Astrocyte of the hippocampus (primary cell): ENCODE measurements at regions not wholly inside any gene's neighbourhood (a gene's known extent, or its start where the extent isn't known, plus 50 kb on each side); places are given as distances from the start of the nearest gene placed in this dataset.

Experiments used
- DNase-seq: peaks from one replicate; pipeline ENCODE4 v3.0.0; 2011; ENCODE audit warnings: low read depth, low spot score

GRCh38 chr2:219995991-219996765 is 368.7 kb downstream of the SLC4A3 start:
- peak; percentile 16 for DNase-seq

GRCh38 chr2:219997341-219997851 is 370.0 kb downstream of the SLC4A3 start:
- peak; percentile 57 for DNase-seq

GRCh38 chr2:219998107-219998506 is 370.7 kb downstream of the SLC4A3 start:
- DNase-seq = no peak

- no peak for DNase-seq
Measured at GRCh38 chr2:219998714-219999227, 371.3 kb downstream of the SLC4A3 start.

GRCh38 chr2:220000080-220000479 is 372.6 kb downstream of the SLC4A3 start:
- DNase-seq = no peak

- DNase-seq = no peak
Measured at GRCh38 chr2:220000586-220000985, 373.2 kb downstream of the SLC4A3 start.

GRCh38 chr2:220001751-220002150 is 374.3 kb downstream of the SLC4A3 start:
- DNase-seq = peak; percentile 53

GRCh38 chr2:220002251-220002650 is 374.8 kb downstream of the SLC4A3 start:
- no peak for DNase-seq

- DNase-seq = no peak
Measured at GRCh38 chr2:220002699-220003098, 375.3 kb downstream of the SLC4A3 start.

GRCh38 chr2:220005362-220005761 is 377.9 kb downstream of the SLC4A3 start:
- DNase-seq = no peak

GRCh38 chr2:220006152-220006621 is 378.8 kb downstream of the SLC4A3 start:
- peak; percentile 34 for DNase-seq

GRCh38 chr2:220011859-220012258 is 384.4 kb downstream of the SLC4A3 start:
- no peak for DNase-seq

GRCh38 chr2:220014961-220015360 is 387.5 kb downstream of the SLC4A3 start:
- no peak for DNase-seq

- DNase-seq = no peak
Measured at GRCh38 chr2:220015576-220015975, 388.1 kb downstream of the SLC4A3 start.

- no peak for DNase-seq
Measured at GRCh38 chr2:220025207-220025606, 397.8 kb downstream of the SLC4A3 start.

GRCh38 chr2:220029013-220029412 is 401.6 kb downstream of the SLC4A3 start:
- no peak for DNase-seq

GRCh38 chr2:220033546-220033945 is 406.1 kb downstream of the SLC4A3 start:
- peak; percentile 5 for DNase-seq

GRCh38 chr2:220034426-220035130 is 407.1 kb downstream of the SLC4A3 start:
- peak; percentile 75 for DNase-seq

- no peak for DNase-seq
Measured at GRCh38 chr2:220036431-220036830, 409.0 kb downstream of the SLC4A3 start.

- no peak for DNase-seq
Measured at GRCh38 chr2:220040346-220040745, 412.9 kb downstream of the SLC4A3 start.

- no peak for DNase-seq
Measured at GRCh38 chr2:220041447-220041846, 414.0 kb downstream of the SLC4A3 start.
